ENCODE measurements at regions not wholly inside any gene's neighbourhood (a gene's known extent, or its start where the extent isn't known, plus 50 kb on each side); places are given as distances from the start of the nearest gene placed in this dataset.

DNA sequence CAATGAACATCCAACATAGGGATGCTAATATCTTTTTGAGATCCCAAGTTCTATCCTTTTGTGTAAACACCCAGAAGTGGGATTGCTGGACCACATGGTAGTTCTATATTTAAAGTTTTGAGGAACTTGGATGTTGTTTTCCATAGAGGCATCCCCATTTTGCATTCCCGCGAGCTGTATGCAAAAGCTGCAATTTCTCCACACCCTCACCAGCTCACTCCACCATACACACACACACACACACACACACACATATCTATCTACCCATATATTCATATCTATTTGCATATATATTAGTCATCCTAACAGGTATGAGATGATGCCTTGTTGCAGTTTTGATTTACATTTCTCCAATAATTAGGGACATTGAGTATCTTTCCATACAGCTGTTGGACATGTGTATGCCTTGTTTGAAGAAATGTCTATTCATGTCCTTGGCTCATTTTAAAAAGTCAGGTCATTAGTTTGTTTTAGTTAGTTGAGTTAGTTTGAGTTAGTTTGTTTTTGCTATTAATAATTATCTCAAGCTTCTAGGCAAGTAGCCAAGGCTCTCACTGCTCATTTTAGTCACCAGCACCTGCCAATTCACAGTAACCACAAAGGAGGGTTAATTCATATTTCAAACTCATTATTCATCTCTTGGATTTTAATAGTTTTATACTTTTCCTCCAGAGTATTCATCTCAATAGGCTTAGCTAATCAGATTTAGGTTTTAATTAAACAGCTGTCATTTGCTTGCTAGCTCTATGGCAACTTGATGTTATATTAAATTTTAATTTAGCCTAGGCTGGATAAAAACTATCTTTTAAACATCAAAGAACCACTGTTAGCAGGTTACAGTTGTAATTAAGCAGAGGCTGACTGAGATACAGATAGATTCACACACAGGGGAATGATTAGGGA lies 1435.9 kb upstream of the TMEM132C start:
- DNase-seq, result no peak

DNA sequence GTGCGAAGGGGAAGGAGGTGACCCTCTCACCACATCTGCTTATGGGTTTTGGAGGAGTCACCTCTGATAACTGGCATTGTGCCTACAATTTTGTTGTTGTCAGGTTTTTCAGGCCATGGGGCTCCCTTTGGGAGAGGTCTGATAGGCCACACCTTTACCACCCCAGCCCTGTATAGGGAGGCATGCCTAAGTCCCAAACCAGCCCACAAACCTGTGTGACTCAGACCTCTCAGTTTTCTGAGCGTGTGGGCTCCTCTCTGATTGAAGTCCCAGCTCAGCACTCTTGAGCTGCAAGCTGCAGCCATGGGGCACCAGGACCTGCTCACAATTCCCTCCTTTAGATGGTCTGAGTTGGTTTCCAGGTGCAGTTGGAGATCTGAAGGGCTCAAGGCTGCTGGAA lies 1429.3 kb upstream of the TMEM132C start:
- DNase-seq, result no peak

DNA sequence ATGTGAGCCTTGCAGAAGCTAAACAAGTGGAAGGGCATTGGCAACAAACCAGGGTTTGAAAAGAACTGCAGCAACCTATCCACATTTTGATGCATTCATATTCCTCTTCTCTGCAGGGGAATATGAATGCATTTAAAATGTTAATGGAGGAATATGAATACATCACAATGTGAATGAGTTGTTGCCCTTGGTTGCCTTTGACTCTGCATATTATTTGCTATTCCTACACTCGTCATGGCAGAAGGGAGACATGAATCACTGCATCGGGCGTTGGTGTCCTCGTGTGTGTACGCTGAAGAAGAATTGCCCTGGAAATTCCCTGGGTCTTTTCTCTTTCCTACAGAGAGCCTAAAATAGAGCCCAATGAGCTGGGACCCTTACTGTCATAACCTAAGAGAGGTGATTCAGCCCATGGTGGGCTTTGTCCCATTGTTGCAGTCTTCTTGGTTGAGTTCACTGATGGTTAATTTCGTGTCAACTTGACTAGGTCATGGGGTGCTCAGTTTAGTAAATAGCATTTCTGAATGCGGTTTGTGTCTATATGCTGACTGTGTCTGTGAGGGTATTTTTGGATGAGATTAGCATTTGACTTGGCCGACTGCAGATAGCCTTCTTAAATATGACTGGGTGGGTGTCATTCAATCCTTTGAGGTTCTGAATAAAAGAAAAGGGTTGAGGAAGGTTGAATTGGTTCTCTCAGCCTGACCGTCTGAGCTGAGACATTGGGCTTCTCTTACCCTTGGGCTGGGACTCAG lies 1422.9 kb upstream of the TMEM132C start:
- no peak for DNase-seq

DNA sequence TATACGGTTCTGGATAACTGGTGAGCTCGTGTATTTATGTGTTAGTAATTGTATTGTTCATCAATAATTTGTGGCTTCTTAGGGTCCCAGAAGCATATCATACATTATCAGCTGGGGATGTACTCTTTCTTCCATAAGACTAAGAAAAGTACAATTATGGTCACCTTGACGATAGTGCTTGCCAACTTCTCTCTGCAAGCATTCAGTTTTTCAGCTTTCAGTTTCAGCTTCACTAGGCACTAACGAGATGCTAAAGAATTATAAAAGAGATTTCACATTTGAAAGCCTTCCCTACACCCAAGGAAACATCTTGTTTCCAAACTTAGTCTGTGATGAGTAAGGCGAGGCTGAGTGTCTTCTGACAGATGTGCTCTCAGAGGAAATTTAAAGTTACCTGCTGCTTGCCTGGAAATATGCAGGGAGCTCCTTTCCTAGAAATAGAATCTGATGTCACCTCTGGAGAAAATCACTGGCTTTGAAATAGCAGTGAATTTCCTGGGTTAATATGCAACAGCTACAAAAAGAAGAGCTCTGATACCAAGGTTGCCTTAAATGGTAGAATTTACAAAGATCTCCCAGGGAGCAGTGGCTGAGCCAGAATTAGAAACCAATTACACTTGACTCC lies 1419.9 kb upstream of the TMEM132C start:
- no peak for DNase-seq

DNA sequence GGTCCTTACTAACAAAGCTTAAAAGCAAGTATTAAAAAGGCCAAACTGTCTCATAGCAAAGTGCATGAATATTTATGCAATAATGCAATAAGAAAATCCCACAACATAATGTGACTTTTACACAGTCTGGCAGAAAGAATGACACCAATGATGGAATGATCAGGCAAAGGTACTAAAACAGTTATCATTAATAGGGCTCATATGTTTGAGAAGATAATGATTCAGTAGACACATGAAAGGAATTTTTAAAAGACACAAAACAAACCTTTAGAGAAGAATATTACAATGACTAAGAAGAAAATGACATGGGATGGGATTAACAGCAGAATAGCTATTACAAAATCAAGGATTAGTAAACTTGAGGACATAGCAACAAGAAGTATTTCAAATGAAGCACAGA lies 1411.2 kb upstream of the TMEM132C start:
- DNase-seq, result no peak

DNA sequence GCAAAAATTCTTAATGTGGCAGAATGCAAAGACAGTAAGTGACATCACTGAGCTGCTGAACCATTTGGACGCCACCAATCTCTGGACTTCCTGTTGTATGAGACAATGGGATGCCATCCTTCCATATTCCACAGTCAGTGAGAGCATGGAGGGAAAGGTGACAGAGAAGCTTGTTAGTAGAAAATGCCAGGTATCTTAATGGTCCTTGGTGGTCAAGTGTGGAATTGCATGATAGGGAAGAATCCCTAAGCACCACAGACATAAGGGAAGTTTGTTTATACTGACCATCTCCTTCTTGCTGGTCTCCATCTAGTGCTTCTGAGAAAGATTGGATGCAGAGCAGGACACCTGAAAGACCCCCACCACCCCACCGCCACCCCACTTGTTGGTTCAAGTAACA lies 1410.0 kb upstream of the TMEM132C start:
- no peak for DNase-seq

DNA sequence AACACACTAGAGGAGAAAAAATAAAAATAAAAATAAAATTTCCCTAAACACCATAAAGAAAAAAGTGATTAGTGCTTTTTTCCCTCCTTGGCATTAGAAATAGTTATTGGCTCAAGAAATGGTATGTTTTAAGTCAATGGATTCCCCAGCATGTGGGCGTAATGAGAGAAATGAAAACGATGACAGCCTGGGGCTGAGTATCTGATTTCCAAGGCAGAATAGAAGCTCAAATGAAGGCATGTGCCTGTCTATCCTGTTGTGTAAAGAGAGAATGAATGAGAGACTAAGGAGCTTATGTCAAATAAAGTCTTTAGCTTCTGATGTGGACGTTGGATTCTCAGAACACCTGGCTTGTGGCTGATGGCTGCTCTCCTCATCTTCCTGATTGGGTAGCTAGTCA lies 1408.4 kb upstream of the TMEM132C start:
- DNase-seq, result no peak

DNA sequence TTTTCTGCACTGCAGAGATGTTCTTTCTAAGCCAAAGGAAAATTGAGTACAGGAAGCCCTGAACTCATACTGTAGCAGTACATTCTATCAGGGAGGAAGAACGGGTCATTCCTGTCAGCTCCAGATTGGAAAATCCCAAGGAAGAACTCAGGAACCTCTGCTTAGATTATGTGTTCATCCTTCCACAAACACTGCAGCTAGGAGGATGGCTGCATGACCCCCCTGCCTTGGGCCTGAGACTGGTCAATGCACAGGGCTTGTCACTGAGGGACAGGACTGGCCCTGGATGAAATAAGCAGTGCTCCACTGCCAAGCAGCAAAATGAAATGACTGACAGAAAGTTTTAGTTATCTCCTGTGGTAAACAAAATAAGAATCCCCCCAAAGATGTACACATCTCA lies 1406.8 kb upstream of the TMEM132C start:
- DNase-seq, result no peak

DNA sequence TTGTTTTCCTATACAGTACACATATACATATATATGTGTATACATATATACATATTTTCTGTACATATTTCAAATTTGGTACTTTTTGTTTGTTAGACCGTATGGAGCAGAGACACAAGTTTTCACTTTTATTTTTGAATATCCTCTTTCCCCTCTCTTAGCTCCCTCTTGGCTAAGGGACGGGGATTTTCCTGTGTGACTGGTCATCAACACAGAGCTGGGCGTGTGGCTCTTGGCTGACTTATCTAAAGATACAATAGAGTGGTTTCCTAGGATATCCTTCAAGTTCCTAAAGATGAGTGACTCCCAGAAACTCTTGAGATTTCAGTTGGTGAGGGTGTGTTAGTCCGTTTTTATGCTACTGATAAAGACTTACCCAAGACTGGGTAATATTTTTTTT lies 1404.5 kb upstream of the TMEM132C start:
- no peak for DNase-seq

DNA sequence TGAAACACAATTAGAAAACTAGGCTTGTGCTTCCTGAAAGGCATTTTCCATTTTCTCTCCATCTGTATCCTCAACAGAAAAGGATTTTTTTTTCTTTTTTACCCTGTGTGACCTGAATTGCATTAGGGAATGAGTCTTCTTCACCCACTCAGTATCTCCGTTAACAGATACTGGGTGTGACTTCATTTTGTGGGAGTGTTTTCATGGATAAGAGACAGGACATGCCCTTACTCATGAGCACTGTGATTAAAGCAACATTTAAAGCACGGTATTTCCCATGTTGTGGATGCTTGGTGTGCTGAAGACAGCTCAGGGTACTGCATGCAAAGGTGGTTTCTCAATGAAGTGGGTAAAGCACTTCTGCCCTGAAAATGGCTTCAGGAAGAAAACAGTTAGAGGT lies 1397.3 kb upstream of the TMEM132C start:
- DNase-seq, result no peak

DNA sequence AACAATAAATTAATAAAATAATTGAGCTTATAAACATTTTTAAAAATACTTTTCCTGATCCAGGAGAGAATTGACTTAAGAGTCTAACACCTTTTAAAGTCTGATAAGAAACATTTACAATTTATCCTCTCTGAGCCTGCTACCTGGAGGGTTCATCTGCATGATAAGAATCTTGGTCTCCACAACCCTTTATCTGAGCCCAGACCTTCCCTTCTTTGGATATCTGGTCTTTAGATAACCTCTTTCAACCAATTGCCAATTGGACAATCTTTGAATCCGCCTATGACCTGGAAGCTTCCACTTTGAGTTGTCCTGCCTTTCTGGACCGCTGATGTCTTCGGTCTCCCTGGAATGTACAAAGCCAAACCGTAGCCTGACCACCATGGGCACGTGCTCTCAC lies 1393.3 kb upstream of the TMEM132C start:
- DNase-seq, result no peak

DNA sequence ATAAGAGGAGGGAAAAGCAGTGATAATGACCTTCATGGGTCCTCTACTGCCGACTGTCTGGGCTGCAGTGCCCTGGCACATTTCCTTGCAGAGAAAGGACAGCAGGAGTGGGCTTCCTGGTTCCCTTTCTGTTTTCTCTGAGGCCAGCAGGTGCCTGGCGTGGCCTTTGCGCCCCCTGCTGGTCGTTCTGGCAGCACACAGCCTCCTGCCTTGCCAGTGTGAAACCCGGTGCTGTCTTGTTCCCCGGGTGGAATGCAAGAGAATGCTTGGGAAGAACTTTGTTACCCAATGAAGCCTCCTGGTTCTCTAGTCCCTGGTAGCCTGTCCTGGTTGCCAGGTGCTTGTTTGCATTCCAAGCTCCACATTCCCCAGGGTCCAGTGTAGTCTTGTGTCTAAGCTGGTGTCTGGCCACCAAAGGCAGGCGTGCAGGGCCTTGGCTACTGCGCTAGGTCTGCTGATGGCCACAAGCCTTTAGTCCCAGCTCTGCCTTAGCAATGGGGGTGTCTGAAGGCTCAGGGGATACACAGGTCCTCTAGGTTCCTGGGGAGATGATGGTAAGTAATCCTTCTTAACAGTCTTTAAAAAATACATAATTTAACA lies 1392.4 kb upstream of the TMEM132C start:
- no peak for DNase-seq

DNA sequence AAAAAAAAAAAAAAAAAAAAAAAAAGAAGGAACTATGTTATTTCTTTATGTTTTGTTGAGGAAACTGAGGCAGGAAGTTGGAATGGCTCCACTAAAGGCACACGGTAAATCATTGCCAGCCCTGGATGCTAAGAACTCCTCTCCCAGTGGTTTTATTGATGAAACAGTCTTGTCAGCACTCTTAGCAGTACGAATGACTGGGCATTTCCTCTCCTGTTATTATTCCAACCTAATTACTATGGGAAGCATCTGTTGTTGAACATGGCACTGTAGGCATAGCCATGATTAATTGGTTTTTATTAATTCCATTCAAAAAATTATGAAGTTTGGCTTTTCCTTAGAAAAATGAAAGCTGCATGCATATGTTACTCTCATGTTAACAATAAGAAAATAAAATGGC lies 1387.1 kb upstream of the TMEM132C start:
- no peak for DNase-seq

DNA sequence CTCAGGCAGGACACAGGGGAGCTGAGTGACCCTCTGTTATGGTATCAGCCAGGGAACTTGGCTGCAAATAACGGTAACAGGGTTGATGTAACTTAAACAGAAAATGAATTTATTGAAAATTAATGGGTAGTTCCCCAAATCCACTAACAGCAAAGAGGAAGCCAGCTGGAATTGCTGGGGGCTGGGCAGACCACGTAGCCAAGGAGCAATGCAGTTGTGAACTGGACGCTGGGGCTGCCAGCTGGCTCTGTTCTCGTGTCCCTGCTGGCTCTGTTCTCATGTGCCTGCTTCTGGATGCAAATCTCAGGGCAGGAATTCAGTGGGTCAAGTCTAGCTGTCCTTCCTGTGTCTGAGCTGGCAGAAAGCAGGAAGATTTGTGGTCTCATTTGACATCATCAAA lies 1383.3 kb upstream of the TMEM132C start:
- DNase-seq, result no peak

DNA sequence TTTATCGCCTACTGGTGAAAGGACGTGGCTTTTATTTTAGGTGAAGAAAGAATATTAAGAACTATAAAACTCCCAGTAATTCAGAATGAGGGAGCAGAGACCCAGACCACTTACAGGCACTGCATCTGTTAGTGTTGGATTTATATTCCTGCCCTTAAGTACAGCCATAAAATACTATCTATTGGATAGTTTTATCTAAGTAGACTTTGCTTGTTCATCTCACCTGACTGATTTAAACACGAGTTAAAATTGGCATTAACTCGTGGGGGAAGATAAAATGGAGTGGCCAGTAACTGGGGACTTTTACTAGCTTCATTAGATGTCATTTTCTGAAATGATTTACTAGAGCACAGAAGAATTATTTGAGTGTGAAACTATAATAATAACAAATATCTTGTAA lies 1377.5 kb upstream of the TMEM132C start:
- DNase-seq, result no peak

DNA sequence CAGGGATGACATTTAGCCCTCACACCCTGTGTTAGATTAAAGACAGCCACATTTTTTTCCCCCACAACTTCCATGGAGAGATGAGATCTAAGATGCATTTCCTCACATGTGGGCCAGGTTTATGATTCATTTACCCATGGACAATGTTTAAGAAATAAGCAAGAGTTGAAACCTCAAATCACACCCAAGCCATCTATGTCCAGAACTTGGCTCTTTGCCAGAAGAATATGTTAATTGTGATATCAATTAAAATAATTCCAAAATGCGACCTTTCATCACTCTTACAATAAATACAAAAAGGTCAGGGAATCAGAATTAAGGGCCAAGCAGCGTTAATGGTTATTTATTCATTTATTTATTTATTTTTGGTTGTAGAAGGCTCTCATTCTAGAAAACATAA lies 1376.9 kb upstream of the TMEM132C start:
- DNase-seq, result no peak

DNA sequence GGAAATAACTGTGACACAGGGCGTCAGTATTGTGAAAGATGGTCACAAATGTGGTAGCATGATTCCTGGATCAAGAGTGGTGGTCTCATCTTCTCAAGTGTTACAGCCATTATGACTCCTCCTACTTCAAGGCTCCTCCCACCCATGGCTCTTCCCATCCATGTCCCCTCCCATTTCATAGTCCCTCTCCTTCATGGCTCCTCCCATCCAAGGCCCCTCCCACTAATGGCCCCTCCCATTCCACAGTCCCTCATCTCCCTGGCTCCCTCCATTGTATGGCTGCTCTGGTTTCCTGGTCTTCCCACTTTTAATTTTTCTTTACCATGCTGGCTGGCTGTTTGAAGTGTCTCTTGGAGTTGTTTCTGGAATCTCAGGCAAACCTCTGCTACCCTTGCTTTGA lies 1375.2 kb upstream of the TMEM132C start:
- DNase-seq, result no peak

DNA sequence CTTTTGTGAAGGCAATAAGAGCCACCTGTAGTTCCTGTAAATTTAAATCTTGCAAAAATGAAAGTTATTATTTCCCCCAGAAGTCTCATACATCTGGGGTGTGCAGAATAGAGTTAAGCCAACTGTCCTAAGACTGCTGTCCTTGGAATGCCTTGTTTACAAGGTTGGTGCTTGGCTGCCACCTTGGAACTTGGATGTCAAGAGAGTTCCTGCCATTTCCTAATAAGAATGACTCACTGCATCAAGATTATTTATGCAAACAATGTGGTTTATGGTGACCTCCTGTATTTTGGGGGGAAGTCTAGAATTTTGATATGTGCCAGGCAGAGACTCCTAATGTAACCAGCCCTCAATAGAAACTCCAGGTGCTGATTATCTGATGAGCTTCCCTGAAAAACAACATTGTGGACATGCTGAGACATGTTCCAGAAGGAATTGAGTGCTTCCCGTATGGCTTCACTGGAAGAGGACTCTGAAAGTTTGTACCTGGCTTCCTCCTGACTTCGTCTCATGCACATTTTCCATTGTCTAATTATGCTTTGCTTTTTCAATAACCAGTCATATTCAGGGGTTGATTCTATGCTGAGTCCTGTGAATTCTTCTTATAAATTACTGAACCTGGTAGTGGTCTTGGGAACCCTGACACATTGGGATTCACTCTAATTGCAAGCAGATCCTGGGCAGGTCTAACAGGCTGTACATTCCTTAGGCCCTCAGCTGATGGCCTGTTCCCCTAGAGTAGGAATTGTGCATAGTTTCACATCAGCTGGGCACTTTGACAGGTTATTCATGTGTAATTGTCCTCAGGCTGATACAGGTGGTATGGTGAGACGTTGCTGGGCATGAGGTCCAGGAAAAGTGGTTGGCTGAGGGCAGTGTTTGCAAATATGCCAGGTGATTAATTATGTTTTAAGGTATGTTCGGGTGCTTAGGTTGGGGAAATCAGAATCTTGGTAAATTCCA lies 1370.7 kb upstream of the TMEM132C start:
- no peak for DNase-seq

DNA sequence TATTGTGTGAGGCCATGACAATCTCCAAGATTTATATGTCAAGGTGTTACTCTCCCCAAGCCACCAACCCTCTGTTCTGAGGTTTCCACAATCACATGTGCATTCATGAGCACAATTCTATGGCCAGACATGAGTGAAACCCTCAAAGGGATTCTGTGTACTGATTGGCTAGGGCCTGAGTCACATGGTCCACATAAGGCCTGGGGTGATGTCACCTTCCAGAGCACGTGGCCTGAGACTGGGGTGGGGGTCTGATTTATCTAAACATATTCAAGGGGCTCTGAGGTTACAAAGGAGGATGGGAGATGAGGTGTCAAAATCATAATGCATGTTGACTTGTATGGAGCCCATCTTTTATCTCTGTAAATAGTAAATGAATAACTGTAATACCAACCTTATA lies 1369.9 kb upstream of the TMEM132C start:
- DNase-seq, result no peak

DNA sequence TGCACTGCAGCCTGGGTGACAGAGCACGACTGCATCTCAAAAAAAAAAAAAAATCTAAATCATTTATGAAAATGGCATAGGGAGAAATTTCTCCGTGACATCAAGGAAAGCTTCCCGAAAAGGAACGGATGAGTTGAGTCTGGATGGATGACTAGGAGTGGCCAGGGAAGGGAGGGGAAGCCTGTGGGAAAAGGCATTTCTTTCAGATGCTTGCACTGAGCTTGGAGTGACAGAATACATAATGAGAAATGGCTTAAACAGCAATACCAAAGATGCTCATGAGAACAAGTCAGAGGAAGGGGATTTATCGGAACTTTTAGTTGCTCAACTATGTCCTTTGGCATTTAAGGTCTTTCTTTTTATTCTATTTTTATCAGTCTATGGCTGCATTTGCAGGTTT lies 1369.2 kb upstream of the TMEM132C start:
- DNase-seq, result no peak

DNA sequence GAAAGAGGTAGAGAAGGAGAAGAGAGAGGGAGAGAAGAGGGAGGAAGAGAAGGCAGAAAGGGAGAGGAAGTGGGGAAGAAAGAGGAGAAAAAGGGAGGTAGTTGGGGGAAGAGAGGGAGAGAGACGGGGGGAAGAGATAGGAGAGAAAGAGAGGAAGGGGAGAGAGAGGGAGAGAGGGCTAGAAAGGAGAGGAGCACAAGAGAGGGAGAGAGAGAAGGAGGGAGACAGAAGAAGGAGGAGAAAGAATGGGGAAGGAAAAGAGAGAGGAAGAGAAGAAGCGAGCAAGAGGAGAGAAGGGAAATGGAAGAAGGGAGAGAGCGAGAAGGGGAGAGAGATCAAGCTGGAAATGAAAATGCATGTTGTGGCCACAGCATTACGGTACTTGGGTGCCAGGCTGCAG lies 1368.4 kb upstream of the TMEM132C start:
- no peak for DNase-seq
